ENCODE measurements at regions not wholly inside any gene's neighbourhood (a gene's known extent, or its start where the extent isn't known, plus 50 kb on each side); places are given as distances from the start of the nearest gene placed in this dataset.

DNA sequence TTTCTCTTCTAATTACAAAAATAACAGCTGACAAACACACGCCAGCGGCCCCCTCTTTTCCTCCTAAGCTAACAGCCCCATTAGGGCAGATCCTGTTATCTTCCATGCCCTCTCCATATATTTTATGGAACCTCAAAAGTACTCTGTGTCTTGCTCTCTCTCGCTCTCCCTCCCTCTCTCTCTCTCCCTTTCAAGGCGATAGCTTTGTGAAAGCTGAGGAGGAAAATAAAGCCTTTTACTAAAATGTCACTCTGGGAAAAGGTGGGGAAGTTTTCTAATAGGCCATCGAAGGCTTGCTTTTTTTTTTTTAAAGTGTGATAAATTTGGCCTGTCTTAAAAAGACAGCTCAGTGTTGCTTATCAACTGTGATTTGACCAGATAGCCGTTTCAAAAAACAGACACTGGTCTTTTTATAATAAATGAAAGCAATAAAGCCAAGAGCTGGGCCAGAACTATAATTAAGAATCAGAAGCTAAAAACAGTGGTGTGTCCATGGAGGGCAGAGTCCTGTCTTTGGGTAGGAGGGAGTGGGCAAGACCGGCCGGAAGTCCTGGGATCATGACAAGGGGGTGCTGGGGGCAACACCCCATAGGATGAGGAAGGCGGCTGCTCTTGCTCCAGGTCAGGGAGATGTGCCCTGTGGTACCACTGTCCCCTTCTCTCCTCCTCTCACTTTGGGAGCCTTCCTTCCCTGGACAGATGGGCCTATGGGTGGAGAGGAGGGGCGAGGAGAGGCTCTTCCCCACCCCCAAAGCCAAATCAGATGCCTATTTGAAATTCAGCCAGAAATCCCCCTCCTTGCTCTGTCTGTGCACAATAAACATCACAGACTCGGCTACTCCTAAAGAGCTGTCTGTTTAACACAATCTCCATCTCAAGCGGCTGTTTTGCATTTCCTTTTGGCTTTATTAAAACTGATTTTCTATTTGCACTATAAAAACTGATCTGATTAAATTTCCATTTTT lies 267.2 kb downstream of the BUD13 start:
- Histone ChIP-seq H3K9me3 (ENCODE audit: control insufficient read depth, low read depth, low read length) (no peaks in the 10 kb centered on the region), H3K36me3 (ENCODE audit: control insufficient read depth, low read depth, low read length) (no peaks in the 10 kb centered on the region), H3K9ac (ENCODE audit: low read length) (no peak overlapping the region), H3K4me3 (ENCODE audit: low read length) (no peak overlapping the region), H3K27ac (ENCODE audit: low read length) (no peak overlapping the region), H3K27me3 (ENCODE audit: control insufficient read depth, insufficient read depth, low read length) (peaks cover 9% of the 10 kb centered on the region), H3K4me1 (ENCODE audit: control insufficient read depth, low read depth, low read length) (peaks cover 32% of the 10 kb centered on the region)

DNA sequence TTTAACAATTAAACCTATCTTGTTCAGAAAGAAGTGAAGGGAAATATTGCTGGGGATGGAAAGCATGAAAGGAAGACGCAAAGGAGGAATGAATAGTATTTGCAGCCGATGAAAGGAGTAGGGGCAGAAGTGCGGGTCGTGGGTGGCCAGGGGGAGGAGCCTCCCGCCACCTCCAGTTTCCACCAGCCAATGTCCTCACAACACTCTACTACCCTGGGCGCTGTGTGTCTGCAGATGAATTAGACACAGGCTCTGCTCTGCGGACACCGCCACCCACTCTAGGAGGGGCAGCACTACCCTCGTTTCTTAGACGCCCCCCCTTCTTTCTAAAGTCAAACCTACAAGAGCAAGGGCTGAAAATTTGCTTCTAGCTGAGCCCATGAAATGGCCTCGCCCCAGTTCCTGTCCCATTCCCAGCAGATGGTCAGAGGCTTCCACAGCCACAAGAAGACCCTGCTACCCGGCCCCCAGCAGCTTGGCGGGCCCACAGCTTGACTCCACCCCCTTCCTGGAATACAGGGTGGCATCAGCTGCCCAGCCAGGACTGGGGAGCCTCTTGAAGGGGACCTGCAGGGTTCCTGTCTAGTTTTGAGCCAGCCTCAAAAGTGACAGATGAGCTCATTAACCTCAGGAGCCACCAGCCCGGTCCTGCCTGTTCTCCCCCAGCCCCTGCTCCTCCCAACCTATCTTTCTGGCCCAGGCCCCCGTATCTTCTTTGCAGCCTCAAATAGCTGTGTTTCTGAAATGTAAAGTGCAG lies 268.1 kb downstream of the BUD13 start:
- H3K9me3 ChIP-seq (ENCODE audit: control insufficient read depth, low read depth, low read length), result no peaks in the 10 kb centered on the region
- H3K4me3 ChIP-seq (ENCODE audit: low read length), result no peak overlapping the region
- H3K4me1 ChIP-seq (ENCODE audit: control insufficient read depth, low read depth, low read length), result peaks cover 33% of the 10 kb centered on the region
- H3K9ac ChIP-seq (ENCODE audit: low read length), result no peak overlapping the region
- H3K27me3 ChIP-seq (ENCODE audit: control insufficient read depth, insufficient read depth, low read length), result peaks cover 15% of the 10 kb centered on the region
- H3K36me3 ChIP-seq (ENCODE audit: control insufficient read depth, low read depth, low read length), result no peaks in the 10 kb centered on the region
- H3K27ac ChIP-seq (ENCODE audit: low read length), result no peak overlapping the region

- Histone ChIP-seq H3K36me3 (ENCODE audit: control insufficient read depth, low read depth, low read length) (no peaks in the 10 kb centered on the region), H3K9me3 (ENCODE audit: control insufficient read depth, low read depth, low read length) (no peaks in the 10 kb centered on the region), H3K9ac (ENCODE audit: low read length) (no peak overlapping the region), H3K27ac (ENCODE audit: low read length) (no peak overlapping the region), H3K4me1 (ENCODE audit: control insufficient read depth, low read depth, low read length) (peaks cover 39% of the 10 kb centered on the region), H3K27me3 (ENCODE audit: control insufficient read depth, insufficient read depth, low read length) (peaks cover 22% of the 10 kb centered on the region), H3K4me3 (ENCODE audit: low read length) (no peak overlapping the region)
Measured at GRCh38 chr11:116503216-116504160, 269.3 kb downstream of the BUD13 start.

- Histone ChIP-seq H3K9ac (ENCODE audit: low read length) (no peak overlapping the region), H3K27ac (ENCODE audit: low read length) (no peak overlapping the region), H3K9me3 (ENCODE audit: control insufficient read depth, low read depth, low read length) (no peaks in the 10 kb centered on the region), H3K4me3 (ENCODE audit: low read length) (no peak overlapping the region), H3K36me3 (ENCODE audit: control insufficient read depth, low read depth, low read length) (no peaks in the 10 kb centered on the region), H3K27me3 (ENCODE audit: control insufficient read depth, insufficient read depth, low read length) (peaks cover 26% of the 10 kb centered on the region), H3K4me1 (ENCODE audit: control insufficient read depth, low read depth, low read length) (peaks cover 39% of the 10 kb centered on the region)
Measured at GRCh38 chr11:116502641-116503061, 270.1 kb downstream of the BUD13 start.

GRCh38 chr11:116501728-116502127 lies 271.1 kb downstream of the BUD13 start:
- Histone ChIP-seq H3K27me3 (ENCODE audit: control insufficient read depth, insufficient read depth, low read length) (peaks cover 26% of the 10 kb centered on the region), H3K4me3 (ENCODE audit: low read length) (no peak overlapping the region)

GRCh38 chr11:116500947-116501602 lies 271.7 kb downstream of the BUD13 start:
- H3K9ac ChIP-seq (ENCODE audit: low read length), result no peak overlapping the region

More at GRCh38 chr11:116501728-116502127, 271.1 kb downstream of the BUD13 start:
- H3K4me1 ChIP-seq (ENCODE audit: control insufficient read depth, low read depth, low read length), result peaks cover 39% of the 10 kb centered on the region
- H3K27ac ChIP-seq (ENCODE audit: low read length), result no peak overlapping the region
- no peak overlapping the region for H3K9ac ChIP-seq (ENCODE audit: low read length)
- no peaks in the 10 kb centered on the region for H3K9me3 ChIP-seq (ENCODE audit: control insufficient read depth, low read depth, low read length)
- no peaks in the 10 kb centered on the region for H3K36me3 ChIP-seq (ENCODE audit: control insufficient read depth, low read depth, low read length)

DNA sequence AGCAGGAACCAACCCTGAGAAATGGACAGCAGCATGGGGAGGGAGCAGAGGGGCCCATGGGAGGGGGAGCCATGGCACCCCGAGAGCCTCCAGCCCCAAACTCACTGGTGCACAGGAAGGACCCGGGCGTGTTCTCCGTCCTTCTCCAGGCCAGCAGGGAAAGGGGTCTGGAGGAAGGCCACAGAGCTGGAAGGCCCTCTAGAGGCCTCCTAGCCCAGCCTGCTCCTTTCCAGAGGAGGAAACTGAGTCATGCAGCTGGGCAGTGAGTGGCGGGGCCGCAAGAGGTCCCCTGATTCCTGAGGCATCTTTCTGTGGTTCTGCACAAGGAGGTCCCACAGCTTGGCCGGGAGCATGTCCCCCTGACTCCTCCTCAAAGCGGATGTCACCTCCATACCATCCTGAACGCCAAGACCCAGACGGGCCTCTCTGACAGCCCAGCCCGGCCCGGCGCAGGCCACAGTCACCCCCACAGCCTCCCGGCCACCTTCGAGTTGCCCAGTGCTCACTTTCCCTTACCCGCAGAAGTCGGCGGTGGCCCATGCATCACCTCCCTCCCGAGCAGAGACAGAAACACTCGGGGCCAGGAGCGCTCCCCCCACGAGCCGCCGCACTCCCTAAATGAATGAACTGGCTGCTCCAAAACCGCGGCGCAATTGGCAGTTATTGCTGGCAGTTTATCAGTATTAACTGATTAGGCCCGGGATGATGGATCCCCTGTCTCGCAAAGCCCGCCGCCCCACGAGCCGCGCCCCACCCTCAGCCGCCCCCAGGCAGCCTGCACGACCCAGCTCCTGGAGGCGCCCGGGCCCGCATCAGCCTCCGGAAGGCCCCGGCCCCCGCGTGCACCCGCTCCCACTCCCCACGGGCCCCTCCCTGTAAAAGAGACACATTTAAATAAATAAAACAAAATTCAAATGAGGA lies 272.5 kb downstream of the BUD13 start:
- no peak overlapping the region for H3K27ac ChIP-seq (ENCODE audit: low read length)
- peaks cover 25% of the 10 kb centered on the region for H3K4me1 ChIP-seq (ENCODE audit: control insufficient read depth, low read depth, low read length)
- no peaks in the 10 kb centered on the region for H3K36me3 ChIP-seq (ENCODE audit: control insufficient read depth, low read depth, low read length)
- H3K9ac ChIP-seq (ENCODE audit: low read length), result no peak overlapping the region
- peaks cover 26% of the 10 kb centered on the region for H3K27me3 ChIP-seq (ENCODE audit: control insufficient read depth, insufficient read depth, low read length)
- H3K4me3 ChIP-seq (ENCODE audit: low read length), result peak overlapping the region; percentile 32
- no peaks in the 10 kb centered on the region for H3K9me3 ChIP-seq (ENCODE audit: control insufficient read depth, low read depth, low read length)

More at GRCh38 chr11:116500947-116501602, 271.7 kb downstream of the BUD13 start:
- Histone ChIP-seq H3K36me3 (ENCODE audit: control insufficient read depth, low read depth, low read length) (no peaks in the 10 kb centered on the region), H3K27ac (ENCODE audit: low read length) (no peak overlapping the region), H3K9me3 (ENCODE audit: control insufficient read depth, low read depth, low read length) (no peaks in the 10 kb centered on the region), H3K4me3 (ENCODE audit: low read length) (peak overlapping the region; percentile 32), H3K4me1 (ENCODE audit: control insufficient read depth, low read depth, low read length) (peaks cover 33% of the 10 kb centered on the region), H3K27me3 (ENCODE audit: control insufficient read depth, insufficient read depth, low read length) (peaks cover 26% of the 10 kb centered on the region)

DNA sequence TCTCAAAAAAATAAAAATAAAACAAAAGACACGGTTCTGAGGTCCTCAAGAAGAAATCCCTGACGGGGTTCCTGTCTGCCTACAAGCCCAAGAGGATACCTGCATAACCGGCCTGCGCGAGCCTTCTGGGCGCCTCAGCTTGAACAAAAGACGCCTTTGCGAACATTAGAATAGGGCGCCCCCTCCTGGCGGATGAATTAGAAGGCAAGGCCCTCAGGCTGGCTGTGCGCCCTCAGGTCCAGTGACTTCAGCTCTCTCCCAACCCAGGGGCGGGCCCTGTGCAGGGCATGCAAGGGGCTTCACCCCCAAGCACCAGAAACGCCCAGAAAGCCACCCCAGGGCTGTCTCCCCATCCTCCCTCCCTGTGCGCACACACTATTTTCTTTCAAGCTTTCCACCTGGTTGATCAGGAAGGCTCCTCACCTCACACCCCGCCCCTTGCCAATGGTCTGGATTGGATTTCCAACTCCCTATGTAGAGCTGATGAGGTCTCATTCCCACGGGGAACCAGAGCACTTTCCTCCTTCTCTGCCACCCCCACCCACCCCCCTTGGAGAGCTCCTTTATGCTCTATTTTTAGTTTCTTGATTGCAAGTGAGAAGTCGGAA lies 273.3 kb downstream of the BUD13 start:
- no peaks in the 10 kb centered on the region for H3K36me3 ChIP-seq (ENCODE audit: control insufficient read depth, low read depth, low read length)
- H3K9me3 ChIP-seq (ENCODE audit: control insufficient read depth, low read depth, low read length), result no peaks in the 10 kb centered on the region
- no peak overlapping the region for H3K9ac ChIP-seq (ENCODE audit: low read length)
- H3K4me3 ChIP-seq (ENCODE audit: low read length), result no peak overlapping the region
- no peak overlapping the region for H3K27ac ChIP-seq (ENCODE audit: low read length)
- peaks cover 22% of the 10 kb centered on the region for H3K4me1 ChIP-seq (ENCODE audit: control insufficient read depth, low read depth, low read length)
- H3K27me3 ChIP-seq (ENCODE audit: control insufficient read depth, insufficient read depth, low read length), result peaks cover 26% of the 10 kb centered on the region

DNA sequence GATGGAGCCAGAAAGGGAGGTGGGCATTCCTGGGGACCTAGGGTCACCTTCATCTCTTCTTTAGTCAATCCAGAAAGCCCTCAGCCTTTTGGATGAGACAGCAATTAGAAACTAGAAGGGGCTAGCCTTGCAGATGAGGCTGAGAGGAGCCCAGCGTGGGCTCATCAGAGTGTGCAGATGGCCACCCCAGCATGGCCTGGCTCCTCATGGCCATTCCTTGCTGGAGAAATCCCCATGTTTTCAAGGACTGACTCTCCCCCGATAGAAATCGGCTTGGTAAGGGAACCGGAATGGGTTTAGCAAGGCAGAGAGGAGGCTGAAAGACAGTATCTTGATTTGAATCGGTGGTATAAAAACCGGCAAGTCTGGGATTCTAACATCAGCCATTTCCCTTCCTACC lies 274.6 kb downstream of the BUD13 start:
- no peak overlapping the region for H3K4me3 ChIP-seq (ENCODE audit: low read length)
- peaks cover 19% of the 10 kb centered on the region for H3K27me3 ChIP-seq (ENCODE audit: control insufficient read depth, insufficient read depth, low read length)

More for the DNA sequence above, 274.6 kb downstream of the BUD13 start:
- no peaks in the 10 kb centered on the region for H3K36me3 ChIP-seq (ENCODE audit: control insufficient read depth, low read depth, low read length)
- no peaks in the 10 kb centered on the region for H3K9me3 ChIP-seq (ENCODE audit: control insufficient read depth, low read depth, low read length)
- H3K27ac ChIP-seq (ENCODE audit: low read length), result no peak overlapping the region
- peaks cover 22% of the 10 kb centered on the region for H3K4me1 ChIP-seq (ENCODE audit: control insufficient read depth, low read depth, low read length)
- H3K9ac ChIP-seq (ENCODE audit: low read length), result no peak overlapping the region

Data from iPS-18a (cell line).